ENCODE measurements at regions not wholly inside any gene's neighbourhood (a gene's known extent, or its start where the extent isn't known, plus 50 kb on each side); places are given as distances from the start of the nearest gene placed in this dataset.

DNA sequence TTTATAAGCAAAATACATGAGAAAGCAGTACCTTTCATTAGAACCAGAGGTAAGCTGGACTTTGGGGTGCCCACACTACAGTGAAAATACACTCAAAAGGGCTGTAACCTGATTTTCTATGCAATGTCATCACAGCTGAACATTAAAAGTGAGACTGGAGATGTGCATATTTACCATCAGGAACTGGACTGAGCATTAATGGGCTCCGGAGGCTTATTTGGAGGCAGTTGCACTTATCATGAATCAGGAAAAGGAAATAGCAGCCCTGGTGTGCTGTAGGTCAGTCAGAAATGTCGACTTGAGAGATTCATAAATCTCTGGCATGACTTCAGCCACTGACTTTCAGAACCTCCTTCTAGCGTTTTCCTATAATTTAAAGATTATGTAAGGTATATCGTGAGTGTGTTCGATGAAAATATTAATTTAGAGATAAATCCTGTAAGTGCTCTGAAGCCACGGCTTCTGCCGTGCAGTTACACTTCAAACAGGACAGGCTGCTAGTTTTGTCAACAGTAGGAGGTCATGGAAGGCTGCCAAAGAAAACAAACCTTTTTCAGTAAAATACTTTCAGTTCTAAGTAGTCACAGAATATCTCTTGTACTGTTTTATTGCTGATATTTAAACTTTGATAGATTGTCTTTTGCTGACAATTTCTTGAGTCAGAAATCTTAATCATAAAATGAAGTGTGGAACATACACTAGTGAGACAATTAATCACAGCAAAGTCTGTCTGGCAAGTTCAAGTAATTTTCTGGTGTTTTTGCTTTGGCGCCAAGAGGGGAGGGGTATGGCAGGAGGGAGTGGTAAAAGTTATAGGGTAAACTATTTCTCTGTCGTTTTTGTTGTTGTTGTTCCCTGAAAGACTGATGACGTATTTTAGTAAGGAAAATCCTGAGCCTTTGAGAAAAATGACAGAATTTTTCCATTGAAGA, 939.7 kb downstream of the NR2F1-AS1 start:
- TF ChIP-seq, protein P1, sequence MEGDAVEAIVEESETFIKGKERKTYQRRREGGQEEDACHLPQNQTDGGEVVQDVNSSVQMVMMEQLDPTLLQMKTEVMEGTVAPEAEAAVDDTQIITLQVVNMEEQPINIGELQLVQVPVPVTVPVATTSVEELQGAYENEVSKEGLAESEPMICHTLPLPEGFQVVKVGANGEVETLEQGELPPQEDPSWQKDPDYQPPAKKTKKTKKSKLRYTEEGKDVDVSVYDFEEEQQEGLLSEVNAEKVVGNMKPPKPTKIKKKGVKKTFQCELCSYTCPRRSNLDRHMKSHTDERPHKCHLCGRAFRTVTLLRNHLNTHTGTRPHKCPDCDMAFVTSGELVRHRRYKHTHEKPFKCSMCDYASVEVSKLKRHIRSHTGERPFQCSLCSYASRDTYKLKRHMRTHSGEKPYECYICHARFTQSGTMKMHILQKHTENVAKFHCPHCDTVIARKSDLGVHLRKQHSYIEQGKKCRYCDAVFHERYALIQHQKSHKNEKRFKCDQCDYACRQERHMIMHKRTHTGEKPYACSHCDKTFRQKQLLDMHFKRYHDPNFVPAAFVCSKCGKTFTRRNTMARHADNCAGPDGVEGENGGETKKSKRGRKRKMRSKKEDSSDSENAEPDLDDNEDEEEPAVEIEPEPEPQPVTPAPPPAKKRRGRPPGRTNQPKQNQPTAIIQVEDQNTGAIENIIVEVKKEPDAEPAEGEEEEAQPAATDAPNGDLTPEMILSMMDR (IDR thresholded peaks at IDR 0.05), result no peak
- TF ChIP-seq POLR2A (IDR thresholded peaks at IDR 0.05), result no peak
